Sigmoid colon (tissue), 6 donors: ENCODE measurements at regions not wholly inside any gene's neighbourhood (a gene's known extent, or its start where the extent isn't known, plus 50 kb on each side); places are given as distances from the start of the nearest gene placed in this dataset.

Experiments used
- DNase-seq: peaks from one replicate; pipeline ENCODE4 v3.0.0-alpha.2; 2019
- H3K27ac ChIP-seq, 4 donors: fragments of 200-600 bp; sonication (generic); one replicate each; pipeline ENCODE4 v1.5.1; 2016 to 2019; ENCODE audit warnings: mild to moderate bottlenecking in 1 of 4
- H3K27me3 ChIP-seq, 3 donors: fragments of 200-600 bp; sonication (generic); one replicate each; pipeline ENCODE4 v1.5.1; 2019; ENCODE audit warnings: mild to moderate bottlenecking in 1 of 3
- H3K36me3 ChIP-seq, 4 donors: fragments of 200-600 bp; sonication (generic); one replicate each; pipeline ENCODE4 v1.5.1; 2016 to 2019
- H3K4me1 ChIP-seq, 4 donors: fragments of 200-600 bp; sonication (generic); one replicate each; pipeline ENCODE4 v1.5.1; 2017 to 2019
- H3K4me3 ChIP-seq, 4 donors: fragments of 200-600 bp; sonication (generic); one replicate each; pipeline ENCODE4 v1.5.1; 2017 to 2019; ENCODE audit warnings: mild to moderate bottlenecking in 2 of 4, moderate library complexity in 1 of 4
- H3K9me3 ChIP-seq, 4 donors: fragments of 200-600 bp in 3 of 4; sonication (generic) in 3 of 4; one replicate each; pipeline versions ENCODE4 v1.5.1 to v1.6.1; 2013 to 2019
- EP300 ChIP-seq, 4 donors: sonication (generic); formaldehyde crosslinking; IDR thresholded peaks; one replicate each; pipeline ENCODE4 v1.6.1; 2017; ENCODE audit warnings: antibody characterized with exemption in 4 of 4
- POLR2A ChIP-seq, 2 donors: fragments of 450-650 bp; IDR thresholded peaks; one replicate each; pipeline ENCODE4 v1.6.1; 2016; ENCODE audit warnings: antibody characterized with exemption in 2 of 2, mild to moderate bottlenecking in 2 of 2, moderate library complexity in 2 of 2
- POLR2AphosphoS5 ChIP-seq, 4 donors: sonication (generic); formaldehyde crosslinking; IDR thresholded peaks; one replicate each; pipeline ENCODE4 v1.6.1; 2017; ENCODE audit warnings: antibody characterized with exemption in 4 of 4
- WGBS, 2 donors: extraction: QIAGEN DNeasy Blood & Tissue Kit; methylation state at CpG; one replicate each; pipeline ENCODE4 v1.1.7; 2013; 5-methylcytosine and 5-hydroxymethylcytosine counted together
- intact Hi-C: fragments of 100-400 bp; cut with DNase I; formaldehyde crosslinking; loops from one replicate; pipeline ENCODE4 v1.15.1; 2023
- TF ChIP-seq, protein P1 (sequence below), 4 experiments: fragments of 450-650 bp in 3 of 4; fragments of 200-600 bp in 1 of 4; IDR thresholded peaks; one replicate each; pipeline ENCODE4 v1.5.1; 2016 to 2019; ENCODE audit warnings: antibody characterized with exemption in 4 of 4, mild to moderate bottlenecking in 3 of 4, moderate library complexity in 2 of 4
- donor health status: healthy with polysubstance abuse.
- donor health status: healthy.

DNA sequence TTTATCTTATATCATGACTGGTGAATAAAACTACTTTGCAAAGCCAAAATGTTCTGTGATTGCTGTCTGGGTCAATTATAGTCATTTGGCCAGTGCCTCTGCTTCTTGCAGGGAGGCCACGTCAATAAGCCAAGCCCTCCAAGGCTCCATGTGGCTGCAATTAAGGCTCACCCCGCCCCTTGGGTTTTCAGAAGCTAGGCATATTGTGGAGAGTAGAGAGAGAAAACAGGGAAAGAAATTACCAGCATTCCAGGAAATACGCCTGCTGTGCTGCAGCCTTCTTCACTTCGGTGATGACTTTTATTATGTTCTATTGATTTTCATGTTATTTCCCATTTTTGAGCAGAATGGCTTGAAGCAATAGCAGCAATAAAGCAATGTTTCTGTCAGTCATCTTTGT lies 319.7 kb downstream of the SOX11 start:
- no peak for DNase-seq
- intact Hi-C loops, result no loop called here
- Histone ChIP-seq H3K9me3 (no peaks in the 10 kb centered on the region), H3K27ac (no peak overlapping the region), H3K36me3 (no peaks in the 10 kb centered on the region), H3K4me3 (no peak overlapping the region), H3K27me3 (no peaks in the 10 kb centered on the region), H3K4me1 (no peaks in the 10 kb centered on the region)
- WGBS, 2 donors, result 43 to 62% methylated on average over 4 of the region's 4 CpGs
- TF ChIP-seq EP300 (IDR thresholded peaks at IDR 0.05), result no peak
- no peak for TF ChIP-seq POLR2AphosphoS5 (IDR thresholded peaks at IDR 0.05)
- TF ChIP-seq, protein P1, sequence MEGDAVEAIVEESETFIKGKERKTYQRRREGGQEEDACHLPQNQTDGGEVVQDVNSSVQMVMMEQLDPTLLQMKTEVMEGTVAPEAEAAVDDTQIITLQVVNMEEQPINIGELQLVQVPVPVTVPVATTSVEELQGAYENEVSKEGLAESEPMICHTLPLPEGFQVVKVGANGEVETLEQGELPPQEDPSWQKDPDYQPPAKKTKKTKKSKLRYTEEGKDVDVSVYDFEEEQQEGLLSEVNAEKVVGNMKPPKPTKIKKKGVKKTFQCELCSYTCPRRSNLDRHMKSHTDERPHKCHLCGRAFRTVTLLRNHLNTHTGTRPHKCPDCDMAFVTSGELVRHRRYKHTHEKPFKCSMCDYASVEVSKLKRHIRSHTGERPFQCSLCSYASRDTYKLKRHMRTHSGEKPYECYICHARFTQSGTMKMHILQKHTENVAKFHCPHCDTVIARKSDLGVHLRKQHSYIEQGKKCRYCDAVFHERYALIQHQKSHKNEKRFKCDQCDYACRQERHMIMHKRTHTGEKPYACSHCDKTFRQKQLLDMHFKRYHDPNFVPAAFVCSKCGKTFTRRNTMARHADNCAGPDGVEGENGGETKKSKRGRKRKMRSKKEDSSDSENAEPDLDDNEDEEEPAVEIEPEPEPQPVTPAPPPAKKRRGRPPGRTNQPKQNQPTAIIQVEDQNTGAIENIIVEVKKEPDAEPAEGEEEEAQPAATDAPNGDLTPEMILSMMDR (IDR thresholded peaks at IDR 0.05), result no peak
- TF ChIP-seq POLR2A (IDR thresholded peaks at IDR 0.05), result no peak

DNA sequence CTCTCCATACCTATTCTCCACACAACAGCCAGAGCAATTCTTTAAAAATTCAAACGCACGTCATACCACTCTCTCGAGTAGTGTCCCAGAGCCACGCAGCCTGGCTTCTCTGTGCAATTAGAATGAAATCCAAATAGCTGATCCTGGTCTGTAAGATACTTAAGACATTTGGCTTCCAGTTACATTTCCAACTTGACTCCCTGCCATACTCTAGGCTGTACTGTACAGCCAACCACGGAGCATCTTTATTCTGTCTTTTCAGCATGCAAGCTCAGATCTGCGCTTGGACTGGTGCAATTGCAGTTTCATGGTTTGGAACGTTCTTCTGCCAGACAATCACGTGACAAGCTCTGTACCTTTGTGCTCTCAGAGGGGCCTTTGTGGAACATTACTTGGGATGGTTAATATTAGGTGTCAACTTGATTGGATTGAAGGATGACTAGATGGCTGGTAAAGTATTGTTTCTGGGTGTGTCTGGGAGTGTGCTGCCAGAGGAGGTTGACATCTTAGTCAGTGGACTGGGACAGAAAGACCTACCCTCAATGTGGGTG lies 325.6 kb downstream of the SOX11 start:
- intact Hi-C loops, result no loop called here
- no peak for DNase-seq
- Histone ChIP-seq H3K27ac (no peak overlapping the region), H3K27me3 (peaks cover 0 to 3% (median 0%) of the 10 kb centered on the region in 3 donors), H3K9me3 (no peaks in the 10 kb centered on the region), H3K4me1 (no peaks in the 10 kb centered on the region), H3K4me3 (no peak overlapping the region), H3K36me3 (no peaks in the 10 kb centered on the region)
- TF ChIP-seq EP300 (IDR thresholded peaks at IDR 0.05) (no peak), POLR2AphosphoS5 (IDR thresholded peaks at IDR 0.05) (no peak), POLR2A (IDR thresholded peaks at IDR 0.05) (no peak)
- TF ChIP-seq, protein P1 (IDR thresholded peaks at IDR 0.05), result no peak
- 64 to 67% methylated on average over 8 of the region's 8 CpGs for WGBS, 2 donors

DNA sequence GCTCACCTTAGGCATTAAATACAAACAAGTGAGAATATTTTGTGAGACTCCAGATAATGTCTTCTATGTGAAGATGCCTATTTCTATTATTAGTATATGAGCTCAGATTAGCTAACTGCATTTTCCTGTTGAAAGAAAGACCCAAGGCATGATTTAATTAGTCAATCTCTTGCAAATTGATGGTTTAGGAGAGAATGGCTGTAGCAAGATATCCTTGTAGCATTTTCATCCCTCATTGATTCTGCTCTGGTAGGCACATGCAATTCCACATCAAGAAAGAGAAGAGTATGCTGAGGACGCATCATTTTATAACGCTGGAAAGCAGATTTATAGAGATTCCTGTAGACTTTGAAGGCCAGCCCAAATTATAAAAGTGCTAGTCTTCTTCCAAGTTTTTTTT lies 332.0 kb downstream of the SOX11 start:
- no peak for DNase-seq
- no peaks in the 10 kb centered on the region for H3K9me3 ChIP-seq
- H3K4me3 ChIP-seq, result no peak overlapping the region
- no peak overlapping the region for H3K27ac ChIP-seq
- intact Hi-C loops, result no loop called here
- no peaks in the 10 kb centered on the region for H3K36me3 ChIP-seq
- TF ChIP-seq EP300 (IDR thresholded peaks at IDR 0.05) (no peak), POLR2A (IDR thresholded peaks at IDR 0.05) (no peak), POLR2AphosphoS5 (IDR thresholded peaks at IDR 0.05) (no peak)
- TF ChIP-seq, protein P1 (IDR thresholded peaks at IDR 0.05), result no peak
- no peaks in the 10 kb centered on the region for H3K4me1 ChIP-seq
- peaks cover 0 to 3% (median 0%) of the 10 kb centered on the region in 3 donors for H3K27me3 ChIP-seq
- 66 to 88% methylated on average over 2 of the region's 2 CpGs for WGBS, 2 donors

DNA sequence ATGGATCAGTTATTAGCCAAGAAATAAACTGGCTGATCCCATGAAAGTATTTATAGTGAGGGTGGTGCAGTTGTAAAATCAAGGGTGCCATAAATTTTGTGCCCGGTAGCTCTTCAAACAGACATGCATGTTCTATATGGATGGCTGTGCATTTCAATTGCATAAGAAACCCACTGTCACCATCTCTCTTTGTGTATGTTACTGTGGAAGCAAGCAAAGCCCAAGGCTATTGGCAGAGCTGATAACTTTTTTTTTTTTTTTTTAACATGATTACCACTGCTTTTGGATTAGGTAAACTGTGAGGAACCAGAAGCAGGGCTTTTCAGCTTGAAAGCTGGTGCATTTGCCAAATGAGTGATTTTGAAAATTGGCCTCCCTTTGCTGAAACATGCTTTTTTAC lies 332.6 kb downstream of the SOX11 start:
- no peak for TF ChIP-seq POLR2A (IDR thresholded peaks at IDR 0.05)
- TF ChIP-seq, protein P1 (IDR thresholded peaks at IDR 0.05), result no peak
- TF ChIP-seq EP300 (IDR thresholded peaks at IDR 0.05), result no peak
- TF ChIP-seq POLR2AphosphoS5 (IDR thresholded peaks at IDR 0.05), result no peak
- peaks cover 0 to 3% (median 0%) of the 10 kb centered on the region in 3 donors for H3K27me3 ChIP-seq
- H3K4me3 ChIP-seq, result no peak overlapping the region
- no peaks in the 10 kb centered on the region for H3K4me1 ChIP-seq
- H3K27ac ChIP-seq, result no peak overlapping the region
- no peaks in the 10 kb centered on the region for H3K9me3 ChIP-seq
- no peaks in the 10 kb centered on the region for H3K36me3 ChIP-seq
- intact Hi-C loops, result no loop called here
- no peak for DNase-seq
- 19 to 73% methylated on average over 1 of the region's 1 CpG for whole genome bisulfite sequencing, 2 donors

DNA sequence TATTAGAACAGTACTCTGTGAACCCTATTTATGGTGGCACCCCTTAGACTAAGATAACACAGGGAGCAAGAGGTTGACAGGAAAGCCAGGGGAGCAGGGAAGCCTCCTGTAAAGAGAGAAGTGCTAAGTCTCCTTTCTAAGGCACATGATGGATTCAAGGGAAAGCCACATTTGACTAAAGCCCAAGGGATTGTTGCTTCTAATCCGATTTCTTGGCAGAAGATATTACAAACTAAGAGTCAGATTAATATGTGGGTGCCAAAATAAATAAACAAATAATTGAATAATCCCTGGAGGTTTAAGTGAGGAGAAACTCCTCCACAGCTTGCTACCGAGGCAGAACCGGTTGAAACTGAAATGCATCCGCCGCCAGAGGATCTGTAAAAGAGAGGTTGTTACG lies 333.2 kb downstream of the SOX11 start:
- no peaks in the 10 kb centered on the region for H3K36me3 ChIP-seq
- TF ChIP-seq EP300 (IDR thresholded peaks at IDR 0.05) (no peak), POLR2AphosphoS5 (IDR thresholded peaks at IDR 0.05) (no peak), POLR2A (IDR thresholded peaks at IDR 0.05) (no peak)
- TF ChIP-seq, protein P1 (IDR thresholded peaks at IDR 0.05), result no peak
- H3K27me3 ChIP-seq, result peaks cover 0 to 3% (median 0%) of the 10 kb centered on the region in 3 donors
- intact Hi-C loops, result no loop called here
- WGBS, 2 donors, result 81 to 86% methylated on average over 6 of the region's 6 CpGs
- H3K4me3 ChIP-seq, result no peak overlapping the region
- no peaks in the 10 kb centered on the region for H3K9me3 ChIP-seq
- no peak for DNase-seq
- no peaks in the 10 kb centered on the region for H3K4me1 ChIP-seq
- no peak overlapping the region for H3K27ac ChIP-seq
